ENCODE measurements at regions not wholly inside any gene's neighbourhood (a gene's known extent, or its start where the extent isn't known, plus 50 kb on each side); places are given as distances from the start of the nearest gene placed in this dataset.

DNA sequence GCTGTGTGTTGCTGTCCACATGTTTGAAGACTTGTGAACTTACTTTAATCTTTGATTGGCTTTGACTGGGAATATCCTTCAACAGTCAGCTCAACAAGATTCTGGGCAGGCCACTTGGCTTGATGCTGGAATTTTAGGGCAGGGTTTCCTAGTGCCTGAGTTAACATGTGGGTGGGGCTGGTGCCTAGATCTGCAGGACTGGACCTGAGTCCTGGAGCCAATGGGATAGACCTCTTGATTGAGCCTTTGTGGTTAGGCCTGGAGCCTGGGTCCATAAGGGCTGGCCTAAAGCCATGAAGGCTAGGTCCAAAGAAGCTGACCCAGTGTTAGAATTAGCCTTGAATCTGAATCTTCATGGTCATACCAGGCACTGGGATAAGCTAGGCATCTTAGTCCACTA is 757.1 kb upstream of the ADGRL3 start:
- TF ChIP-seq, protein P1, sequence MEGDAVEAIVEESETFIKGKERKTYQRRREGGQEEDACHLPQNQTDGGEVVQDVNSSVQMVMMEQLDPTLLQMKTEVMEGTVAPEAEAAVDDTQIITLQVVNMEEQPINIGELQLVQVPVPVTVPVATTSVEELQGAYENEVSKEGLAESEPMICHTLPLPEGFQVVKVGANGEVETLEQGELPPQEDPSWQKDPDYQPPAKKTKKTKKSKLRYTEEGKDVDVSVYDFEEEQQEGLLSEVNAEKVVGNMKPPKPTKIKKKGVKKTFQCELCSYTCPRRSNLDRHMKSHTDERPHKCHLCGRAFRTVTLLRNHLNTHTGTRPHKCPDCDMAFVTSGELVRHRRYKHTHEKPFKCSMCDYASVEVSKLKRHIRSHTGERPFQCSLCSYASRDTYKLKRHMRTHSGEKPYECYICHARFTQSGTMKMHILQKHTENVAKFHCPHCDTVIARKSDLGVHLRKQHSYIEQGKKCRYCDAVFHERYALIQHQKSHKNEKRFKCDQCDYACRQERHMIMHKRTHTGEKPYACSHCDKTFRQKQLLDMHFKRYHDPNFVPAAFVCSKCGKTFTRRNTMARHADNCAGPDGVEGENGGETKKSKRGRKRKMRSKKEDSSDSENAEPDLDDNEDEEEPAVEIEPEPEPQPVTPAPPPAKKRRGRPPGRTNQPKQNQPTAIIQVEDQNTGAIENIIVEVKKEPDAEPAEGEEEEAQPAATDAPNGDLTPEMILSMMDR (IDR thresholded peaks at IDR 0.05), result no peak
- no peak for TF ChIP-seq POLR2AphosphoS5 (IDR thresholded peaks at IDR 0.05)
